ENCODE measurements at regions not wholly inside any gene's neighbourhood (a gene's known extent, or its start where the extent isn't known, plus 50 kb on each side); places are given as distances from the start of the nearest gene placed in this dataset.

- POLR2A ChIA-PET, result interaction anchor here (0.6 kb wide), 2 partner anchors 26 to 123 kb away, joined by 3 to 4 read pairs; no protein-coding TSS in a partner anchor
- Histone ChIP-seq H3K27ac (ENCODE audit: extremely low read depth, low read depth, low read length) (no peak overlapping the region), H2AFZ (ENCODE audit: low read depth, low read length) (no peak overlapping the region), H3K79me2 (ENCODE audit: control insufficient read depth, insufficient read depth, low read length) (no peaks in the 10 kb centered on the region), H3K9me1 (ENCODE audit: control insufficient read depth, insufficient read depth, low read length) (no peaks in the 10 kb centered on the region), H3K27me3 (ENCODE audit: control insufficient read depth in 2 of 2, insufficient read depth in 2 of 2, low read length in 2 of 2) (peaks cover 35 to 56% of the 10 kb centered on the region in 2 experiments), H3K9ac (ENCODE audit: insufficient read depth in 1 of 2, low read depth in 2 of 2, low read length in 2 of 2) (no peak overlapping the region), H3K4me2 (ENCODE audit: insufficient read depth, low read length) (no peak overlapping the region), H3K36me3 (ENCODE audit: control insufficient read depth, insufficient read depth, low read length) (no peaks in the 10 kb centered on the region), H3K4me1 (replicated peaks in 1 of 2; ENCODE audit: control insufficient read depth in 2 of 2, insufficient read depth in 2 of 2, low read length in 2 of 2) (no peaks in the 10 kb centered on the region), H3K4me3 (no peak overlapping the region), H3K9me3 (replicated peaks; ENCODE audit: control insufficient read depth, insufficient read depth, low read depth, low read length) (no peaks in the 10 kb centered on the region), H4K20me1 (replicated peaks; ENCODE audit: control insufficient read depth, insufficient read depth, low read length) (no peaks in the 10 kb centered on the region; the same call in 1 of the 2 replicates)
- FAIRE-seq (peak; percentile 6), DNase-seq (ENCODE audit: extremely low read depth in 1 of 4, low spot score in 3 of 4) (no peak), ATAC-seq (no peak)
- in situ Hi-C loops (cut with MboI), result no loop called here
- BruUV-seq (replicated peaks), result no TSS peak
- CTCF ChIA-PET (ENCODE audit: low intra/inter-chr PET ratio), result no interaction called here
- intact Hi-C loops (cut with micrococcal nuclease), result no loop called here
- 38% methylated on average over 6 of the region's 6 CpGs for whole genome bisulfite sequencing (ENCODE audit: insufficient coverage, low coverage, missing lambda C conversion rate)
- TF ChIP-seq THRB (CRISPR knock-in tag; conservative IDR thresholded peaks at IDR 0.05) (0 out of 2 replicates have a peak, but pooled peaks have one; percentile 7), THRA (IDR thresholded peaks at IDR 0.05) (no peak), TSC22D4 (tag; IDR thresholded peaks at IDR 0.05) (0 out of 2 replicates have a peak, but pooled peaks have one; percentile 55)
Observed at GRCh38 chr21:36539434-36540150, 59.7 kb upstream of the CLDN14 start.
